Esophagus (tissue), 2 donors: ENCODE measurements at regions not wholly inside any gene's neighbourhood (a gene's known extent, or its start where the extent isn't known, plus 50 kb on each side); places are given as distances from the start of the nearest gene placed in this dataset.

Experiments used
- H3K27ac ChIP-seq, 2 donors: one replicate each; pipeline ENCODE4 v1.5.1; 2013; ENCODE audit warnings: low read depth in 2 of 2, mild to moderate bottlenecking in 2 of 2, inconsistent platforms in 1 of 2, low read length in 1 of 2, moderate library complexity in 1 of 2
- H3K27me3 ChIP-seq, 2 donors: one replicate each; pipeline ENCODE4 v1.6.1; 2013; ENCODE audit warnings: low read length in 2 of 2, control low read depth in 1 of 2, mild to moderate bottlenecking in 1 of 2; ENCODE audit not compliant: insufficient read depth in 2 of 2, control insufficient read depth in 1 of 2
- H3K36me3 ChIP-seq, 2 donors: one replicate each; pipeline ENCODE4 v1.6.1; 2013; ENCODE audit warnings: low read length in 1 of 2; ENCODE audit not compliant: control insufficient read depth in 2 of 2, insufficient read depth in 2 of 2
- H3K4me1 ChIP-seq, 2 donors: one replicate each; pipeline ENCODE4 v1.6.1; 2013; ENCODE audit warnings: low read length in 1 of 2; ENCODE audit not compliant: control insufficient read depth in 2 of 2, insufficient read depth in 2 of 2
- H3K4me3 ChIP-seq, 2 donors: one replicate each; pipeline ENCODE4 v1.5.1; 2013; ENCODE audit warnings: low read length in 2 of 2, mild to moderate bottlenecking in 2 of 2, low read depth in 1 of 2, moderate library complexity in 1 of 2
- H3K9me3 ChIP-seq, 2 donors: one replicate each; pipeline ENCODE4 v1.6.1; 2013; ENCODE audit warnings: mild to moderate bottlenecking in 2 of 2, low read depth in 1 of 2, low read length in 1 of 2, moderate library complexity in 1 of 2; ENCODE audit not compliant: control insufficient read depth in 2 of 2, insufficient read depth in 1 of 2
- WGBS, 2 donors: extraction: QIAGEN DNeasy Blood & Tissue Kit; methylation state at CpG; one replicate each; pipeline ENCODE4 v1.1.7; 2013; 5-methylcytosine and 5-hydroxymethylcytosine counted together
- donor health status: healthy with polysubstance abuse.
- donor health status: Bipolar disorder and iron deficiency.

DNA sequence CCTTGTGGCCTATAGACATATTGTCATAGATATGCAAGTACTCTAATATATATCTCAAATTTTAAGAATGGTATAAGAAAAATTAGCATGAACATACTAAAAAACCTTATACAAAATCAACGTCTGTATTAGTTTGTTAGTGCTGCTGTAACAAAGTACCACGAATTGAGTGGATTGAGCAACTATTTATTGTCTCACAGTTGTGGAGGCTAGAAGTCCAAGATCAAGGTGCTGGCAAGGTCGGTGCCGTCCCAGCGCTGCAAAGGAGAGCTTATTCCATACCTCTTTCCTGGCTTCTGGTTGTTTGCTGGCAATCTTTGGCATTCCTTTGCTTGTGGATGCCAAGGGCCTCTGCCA, 317.6 kb upstream of the FERMT1 start:
- Histone ChIP-seq H3K36me3 (no peaks in the 10 kb centered on the region), H3K4me1 (no peaks in the 10 kb centered on the region), H3K27ac (no peak overlapping the region), H3K4me3 (no peak overlapping the region), H3K9me3 (no peaks in the 10 kb centered on the region), H3K27me3 (no peaks in the 10 kb centered on the region)
- WGBS, 2 donors, result 75 to 81% methylated on average over 5 of the region's 5 CpGs

DNA sequence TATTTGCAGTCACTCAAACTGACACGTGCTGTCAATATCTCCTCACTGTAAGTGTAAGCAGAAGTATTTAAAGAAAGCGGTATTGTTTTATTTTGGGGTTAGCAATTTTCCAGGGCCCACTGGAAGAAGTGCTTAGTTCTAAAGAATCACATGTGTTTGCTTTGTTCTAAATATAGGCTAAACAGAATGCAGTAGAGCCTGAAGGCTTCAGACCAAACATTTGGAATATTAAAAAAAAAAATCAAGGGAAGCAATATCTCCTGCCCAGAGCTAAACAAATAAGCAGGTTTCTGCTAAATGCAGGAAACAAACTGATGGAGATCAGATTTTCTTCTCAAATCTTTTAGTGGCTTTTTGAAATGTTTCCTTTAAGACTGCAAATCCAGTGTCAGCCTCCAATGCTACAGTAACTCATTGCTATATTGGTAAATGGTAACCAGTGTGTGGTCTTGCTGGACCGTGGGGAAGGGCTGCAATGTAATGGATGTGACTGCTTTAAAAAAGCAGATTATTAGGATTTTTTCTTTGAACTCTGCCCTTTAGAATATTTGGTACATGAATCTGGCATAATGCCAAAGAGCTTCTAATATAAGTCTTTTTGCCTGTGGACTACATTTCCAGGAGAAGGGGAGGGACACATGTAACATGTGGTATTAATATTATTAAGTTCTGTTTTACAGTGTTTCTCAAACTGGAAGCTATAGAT, 317.1 kb upstream of the FERMT1 start:
- no peaks in the 10 kb centered on the region for H3K27me3 ChIP-seq
- no peaks in the 10 kb centered on the region for H3K36me3 ChIP-seq
- WGBS, 2 donors, result 59 to 64% methylated on average over 3 of the region's 3 CpGs
- no peak overlapping the region for H3K27ac ChIP-seq
- H3K4me1 ChIP-seq, result no peaks in the 10 kb centered on the region
- no peak overlapping the region for H3K4me3 ChIP-seq
- no peaks in the 10 kb centered on the region for H3K9me3 ChIP-seq

DNA sequence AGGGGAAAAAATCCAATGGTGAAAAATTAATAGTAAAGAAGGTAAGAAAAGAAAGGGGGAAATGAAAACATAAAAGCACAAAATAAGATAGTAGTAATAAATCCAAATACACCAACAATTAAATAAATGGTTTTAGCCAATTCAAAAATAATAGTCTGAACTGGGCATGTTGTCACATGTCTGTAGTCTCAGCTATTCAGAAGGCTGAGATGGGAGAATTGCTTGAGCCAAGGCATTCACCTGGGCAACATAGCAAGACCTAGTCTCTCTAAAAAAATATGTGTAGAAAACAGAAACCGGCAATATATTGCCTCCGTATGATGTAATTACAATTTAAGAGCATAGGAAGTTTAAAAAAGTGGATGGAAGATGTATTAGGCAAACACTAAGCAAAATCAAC, 311.3 kb upstream of the FERMT1 start:
- H3K27me3 ChIP-seq, result no peaks in the 10 kb centered on the region
- H3K4me3 ChIP-seq, result no peak overlapping the region
- no peaks in the 10 kb centered on the region for H3K4me1 ChIP-seq
- H3K36me3 ChIP-seq, result no peaks in the 10 kb centered on the region
- no peak overlapping the region for H3K27ac ChIP-seq
- H3K9me3 ChIP-seq, result no peaks in the 10 kb centered on the region
- WGBS, 2 donors, result 63 to 81% methylated on average over 2 of the region's 2 CpGs

DNA sequence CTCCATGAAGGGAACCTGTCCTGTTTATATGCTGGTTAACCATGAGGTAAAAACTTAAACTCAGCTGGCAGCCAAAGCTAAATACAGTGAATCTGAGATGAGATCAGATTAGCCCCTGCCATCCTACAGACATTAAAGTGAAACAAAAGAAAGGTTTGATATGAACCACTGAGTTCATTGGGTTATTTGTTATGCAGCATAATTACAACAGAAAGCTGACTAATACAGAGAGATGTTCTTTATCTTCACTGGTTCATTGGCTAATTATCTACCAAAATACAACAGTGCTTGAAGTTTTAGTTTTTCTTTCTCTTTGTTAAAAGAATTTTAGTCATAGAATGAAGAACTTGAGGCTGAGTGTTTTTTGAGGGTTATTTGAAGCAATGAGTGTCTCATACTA, 307.6 kb upstream of the FERMT1 start:
- no peaks in the 10 kb centered on the region for H3K27me3 ChIP-seq
- no peaks in the 10 kb centered on the region for H3K4me1 ChIP-seq
- no peak overlapping the region for H3K27ac ChIP-seq
- no peaks in the 10 kb centered on the region for H3K9me3 ChIP-seq
- no peak overlapping the region for H3K4me3 ChIP-seq
- H3K36me3 ChIP-seq, result no peaks in the 10 kb centered on the region

DNA sequence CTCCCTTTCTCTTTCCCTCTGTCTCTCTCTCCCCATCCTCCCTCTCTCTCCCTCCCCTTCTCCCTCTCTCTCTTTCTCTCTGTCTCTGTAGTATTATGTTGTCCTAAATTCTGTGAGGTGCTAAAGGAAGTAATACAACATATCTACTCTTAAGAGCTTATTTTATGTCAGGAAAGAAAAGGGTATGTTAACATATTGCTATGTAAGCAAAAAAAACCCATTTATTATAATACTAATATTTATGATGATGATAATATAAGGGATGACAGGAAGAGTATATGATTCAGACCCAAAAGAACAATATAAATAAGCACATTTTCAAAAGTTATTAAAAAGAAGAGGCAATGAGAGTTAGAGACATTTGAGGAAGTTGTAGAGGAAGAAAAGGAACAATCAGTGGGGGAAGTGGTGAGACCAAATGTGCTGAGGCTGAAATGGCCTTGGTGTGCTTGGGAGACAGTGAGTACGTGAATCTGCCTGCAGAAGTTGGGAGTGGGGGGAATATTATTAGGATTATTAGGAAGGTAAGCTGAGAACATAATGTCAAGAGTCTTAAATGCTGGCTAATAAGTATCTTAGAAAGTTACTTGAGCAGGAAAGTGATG, 303.6 kb upstream of the FERMT1 start:
- Histone ChIP-seq H3K4me3 (no peak overlapping the region), H3K27ac (no peak overlapping the region), H3K4me1 (no peaks in the 10 kb centered on the region), H3K9me3 (no peaks in the 10 kb centered on the region), H3K27me3 (no peaks in the 10 kb centered on the region), H3K36me3 (no peaks in the 10 kb centered on the region)
- WGBS, 2 donors, result 56 to 65% methylated on average over 1 of the region's 1 CpG

DNA sequence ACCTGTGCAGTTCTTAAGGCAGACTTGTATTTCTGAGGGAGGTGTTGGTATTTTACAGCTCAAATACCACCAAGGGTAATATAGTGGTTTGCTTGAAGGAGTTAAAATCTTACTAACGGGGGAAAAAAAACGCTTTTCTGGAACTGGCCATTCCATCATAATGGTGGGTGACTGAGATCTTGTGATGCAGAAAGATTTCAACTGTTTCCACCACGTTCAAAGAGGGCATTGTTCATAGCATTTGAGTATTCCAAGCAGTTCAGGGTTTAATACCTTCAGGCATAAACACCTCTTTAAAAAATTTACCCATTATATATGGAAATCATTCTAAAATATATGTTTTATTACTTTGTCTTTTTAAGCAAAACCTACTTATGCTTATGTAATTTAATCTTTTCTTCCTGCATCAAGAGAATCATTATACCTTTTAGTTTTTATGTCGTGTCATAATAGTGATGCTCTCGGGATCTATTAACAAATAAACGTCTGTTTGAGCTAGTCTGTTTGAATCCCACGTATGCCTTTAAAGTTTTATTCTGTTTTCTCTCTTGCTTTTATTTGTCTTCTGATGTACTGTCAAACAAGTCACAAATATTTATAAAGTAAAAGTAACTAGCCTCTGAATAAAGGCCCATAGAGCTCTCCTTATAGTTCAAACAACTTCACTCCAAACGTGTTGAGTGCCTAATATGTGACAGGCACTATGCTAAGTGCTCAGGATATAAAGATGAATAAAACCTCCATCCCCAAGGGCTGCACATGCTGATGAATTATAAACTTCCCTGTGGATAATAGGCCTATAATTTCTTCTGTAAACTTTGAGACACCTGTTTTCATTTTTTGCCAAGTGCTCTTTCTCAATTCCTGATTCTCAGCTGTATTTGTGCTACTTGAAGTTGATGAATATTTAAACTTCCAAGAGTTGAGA, 298.8 kb upstream of the FERMT1 start:
- H3K36me3 ChIP-seq, result no peaks in the 10 kb centered on the region
- no peak overlapping the region for H3K27ac ChIP-seq
- H3K4me3 ChIP-seq, result no peak overlapping the region
- no peaks in the 10 kb centered on the region for H3K27me3 ChIP-seq
- H3K9me3 ChIP-seq, result no peaks in the 10 kb centered on the region
- H3K4me1 ChIP-seq, result no peaks in the 10 kb centered on the region
- 60 to 67% methylated on average over 8 of the region's 8 CpGs for WGBS, 2 donors

DNA sequence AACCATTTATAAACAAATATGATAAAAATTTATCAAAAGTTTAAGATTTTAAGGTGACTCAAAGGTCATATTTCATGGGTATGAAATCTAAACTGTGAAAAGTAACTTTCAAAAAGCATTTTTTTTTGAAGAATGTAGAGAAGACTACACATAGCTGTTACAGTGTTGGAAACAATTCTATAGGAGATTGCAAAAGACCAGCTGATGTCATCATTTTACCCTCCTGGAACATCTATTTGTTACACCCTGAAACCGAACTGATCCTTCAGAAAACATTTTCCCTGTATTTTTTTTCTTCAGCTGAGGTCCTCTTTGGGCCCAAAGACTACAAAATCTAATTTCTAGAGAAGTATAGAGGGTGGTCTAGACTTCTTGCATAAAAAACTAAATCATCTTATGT, 297.5 kb upstream of the FERMT1 start:
- no peaks in the 10 kb centered on the region for H3K4me1 ChIP-seq
- WGBS, 2 donors, result 38 to 44% methylated on average over 1 of the region's 1 CpG
- H3K27ac ChIP-seq, result no peak overlapping the region
- no peak overlapping the region for H3K4me3 ChIP-seq
- no peaks in the 10 kb centered on the region for H3K9me3 ChIP-seq
- no peaks in the 10 kb centered on the region for H3K36me3 ChIP-seq
- H3K27me3 ChIP-seq, result no peaks in the 10 kb centered on the region

DNA sequence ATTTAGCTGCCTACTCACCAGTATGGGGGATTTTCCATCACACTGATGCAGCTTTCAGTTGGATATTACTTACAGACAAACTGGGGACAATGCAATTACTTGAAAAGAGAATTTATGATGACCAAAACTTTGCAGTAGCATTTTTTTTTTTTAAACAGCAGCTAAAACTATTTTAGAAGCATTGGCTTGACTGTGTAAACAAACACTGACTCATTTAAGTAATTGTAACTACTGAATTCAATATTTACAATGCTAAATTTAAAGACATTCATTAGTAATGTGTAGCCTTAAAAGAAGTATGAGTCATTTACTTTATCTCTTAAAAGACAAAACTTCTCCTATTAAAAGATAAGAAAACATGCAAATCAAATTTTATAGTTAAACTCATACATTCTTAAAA, 295.9 kb upstream of the FERMT1 start:
- H3K36me3 ChIP-seq, result no peaks in the 10 kb centered on the region
- H3K9me3 ChIP-seq, result no peaks in the 10 kb centered on the region
- H3K27me3 ChIP-seq, result no peaks in the 10 kb centered on the region
- no peak overlapping the region for H3K27ac ChIP-seq
- H3K4me1 ChIP-seq, result no peaks in the 10 kb centered on the region
- no peak overlapping the region for H3K4me3 ChIP-seq

DNA sequence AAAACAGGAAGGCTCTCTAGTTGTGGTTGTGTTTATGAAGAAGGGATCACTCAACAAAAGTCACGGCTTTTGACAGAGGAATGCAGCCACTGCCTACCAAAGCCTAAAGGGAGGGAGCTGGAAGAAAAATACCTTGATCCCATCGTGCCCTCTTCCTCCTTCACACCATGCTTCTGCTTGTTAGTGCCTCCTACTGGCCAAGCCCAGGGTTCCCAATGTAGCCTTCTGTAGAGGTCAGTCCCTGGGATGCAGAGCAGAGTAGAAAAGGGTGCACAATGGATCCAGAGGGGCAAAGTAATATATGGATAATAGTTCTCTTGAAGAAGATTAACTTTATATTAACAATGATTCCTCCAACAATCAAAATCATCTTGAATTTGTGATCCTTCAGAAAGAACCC, 293.5 kb upstream of the FERMT1 start:
- H3K4me3 ChIP-seq, result no peak overlapping the region
- no peaks in the 10 kb centered on the region for H3K4me1 ChIP-seq
- no peaks in the 10 kb centered on the region for H3K9me3 ChIP-seq
- no peaks in the 10 kb centered on the region for H3K27me3 ChIP-seq
- no peak overlapping the region for H3K27ac ChIP-seq
- H3K36me3 ChIP-seq, result no peaks in the 10 kb centered on the region
- WGBS, 2 donors, result 53 to 61% methylated on average over 2 of the region's 2 CpGs
